ENCODE measurements at regions not wholly inside any gene's neighbourhood (a gene's known extent, or its start where the extent isn't known, plus 50 kb on each side); places are given as distances from the start of the nearest gene placed in this dataset.

DNA sequence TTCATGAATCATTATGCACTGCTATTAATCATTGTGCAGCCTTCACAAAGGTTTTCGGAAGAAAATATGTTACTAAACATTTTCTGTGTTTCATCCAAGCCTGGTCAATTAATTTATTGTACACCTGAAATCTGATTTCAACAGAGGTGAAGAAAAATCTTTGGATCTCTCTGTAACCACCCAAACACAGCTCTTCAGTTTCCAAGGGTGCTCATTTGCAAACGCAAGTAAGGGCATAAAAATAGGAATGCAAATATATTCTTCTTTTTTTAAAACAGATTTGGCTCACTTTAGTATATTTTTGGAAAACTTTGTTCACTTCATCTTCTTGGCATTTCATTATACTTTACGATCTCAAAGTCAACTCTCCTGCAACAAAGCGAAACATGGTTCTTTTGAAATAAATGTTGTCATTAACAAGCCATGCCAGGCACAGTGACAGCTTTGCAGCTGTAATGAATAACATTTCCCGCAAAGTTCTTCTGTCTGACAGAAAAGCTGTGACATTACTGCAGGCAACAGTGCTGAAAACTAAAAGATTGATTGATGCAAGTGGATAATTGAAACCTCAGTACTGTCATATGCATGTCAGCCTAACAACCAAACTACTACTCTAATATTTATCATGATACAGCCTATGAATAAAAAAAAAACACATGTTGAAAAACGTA lies 348.3 kb downstream of the FRK start (continued):
- TF ChIP-seq, protein P1, sequence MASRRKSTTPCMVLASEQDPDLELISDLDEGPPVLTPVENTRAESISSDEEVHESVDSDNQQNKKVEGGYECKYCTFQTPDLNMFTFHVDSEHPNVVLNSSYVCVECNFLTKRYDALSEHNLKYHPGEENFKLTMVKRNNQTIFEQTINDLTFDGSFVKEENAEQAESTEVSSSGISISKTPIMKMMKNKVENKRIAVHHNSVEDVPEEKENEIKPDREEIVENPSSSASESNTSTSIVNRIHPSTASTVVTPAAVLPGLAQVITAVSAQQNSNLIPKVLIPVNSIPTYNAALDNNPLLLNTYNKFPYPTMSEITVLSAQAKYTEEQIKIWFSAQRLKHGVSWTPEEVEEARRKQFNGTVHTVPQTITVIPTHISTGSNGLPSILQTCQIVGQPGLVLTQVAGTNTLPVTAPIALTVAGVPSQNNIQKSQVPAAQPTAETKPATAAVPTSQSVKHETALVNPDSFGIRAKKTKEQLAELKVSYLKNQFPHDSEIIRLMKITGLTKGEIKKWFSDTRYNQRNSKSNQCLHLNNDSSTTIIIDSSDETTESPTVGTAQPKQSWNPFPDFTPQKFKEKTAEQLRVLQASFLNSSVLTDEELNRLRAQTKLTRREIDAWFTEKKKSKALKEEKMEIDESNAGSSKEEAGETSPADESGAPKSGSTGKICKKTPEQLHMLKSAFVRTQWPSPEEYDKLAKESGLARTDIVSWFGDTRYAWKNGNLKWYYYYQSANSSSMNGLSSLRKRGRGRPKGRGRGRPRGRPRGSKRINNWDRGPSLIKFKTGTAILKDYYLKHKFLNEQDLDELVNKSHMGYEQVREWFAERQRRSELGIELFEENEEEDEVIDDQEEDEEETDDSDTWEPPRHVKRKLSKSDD (conservative IDR thresholded peaks at IDR 0.05; ENCODE audit: low read length): no peak
- TF ChIP-seq RBM34 (IDR thresholded peaks at IDR 0.05; ENCODE audit: borderline replicate concordance, insufficient read depth, low read length): no peak
- TF ChIP-seq HLTF (IDR thresholded peaks at IDR 0.05): no peak
- TF ChIP-seq SAFB (IDR thresholded peaks at IDR 0.05; ENCODE audit: borderline replicate concordance, low read depth, low read length): no peak

- POLR2A ChIA-PET: interaction anchor here (0.7 kb wide), 1 partner anchor 92 kb away, joined by 3 read pairs; no protein-coding TSS in a partner anchor
- Histone ChIP-seq H3K27me3 (ENCODE audit: control insufficient read depth in 2 of 2, insufficient read depth in 2 of 2, low read length in 2 of 2) (no peaks in the 10 kb centered on the region), H3K4me3 (no peak overlapping the region), H3K4me1 (replicated peaks in 1 of 2; ENCODE audit: control insufficient read depth in 2 of 2, insufficient read depth in 2 of 2, low read length in 2 of 2) (no peaks in the 10 kb centered on the region), H3K9ac (ENCODE audit: insufficient read depth in 1 of 2, low read depth in 2 of 2, low read length in 2 of 2) (no peak overlapping the region), H2AFZ (ENCODE audit: low read depth, low read length) (no peak overlapping the region), H3K4me2 (ENCODE audit: insufficient read depth, low read length) (no peak overlapping the region), H4K20me1 (replicated peaks; ENCODE audit: control insufficient read depth, insufficient read depth, low read length) (no peaks in the 10 kb centered on the region), H3K9me1 (ENCODE audit: control insufficient read depth, insufficient read depth, low read length) (no peaks in the 10 kb centered on the region), H3K79me2 (ENCODE audit: control insufficient read depth, insufficient read depth, low read length) (no peaks in the 10 kb centered on the region), H3K27ac (ENCODE audit: extremely low read depth, low read depth, low read length) (no peak overlapping the region), H3K9me3 (replicated peaks; ENCODE audit: control insufficient read depth, insufficient read depth, low read depth, low read length) (no peaks in the 10 kb centered on the region; the same call in 1 of the 2 replicates), H3K36me3 (ENCODE audit: control insufficient read depth, insufficient read depth, low read length) (no peaks in the 10 kb centered on the region)
- in situ Hi-C loops (cut with MboI) (no loop called here), intact Hi-C loops (cut with micrococcal nuclease) (no loop called here)
- CTCF ChIA-PET (ENCODE audit: low intra/inter-chr PET ratio): no interaction called here
- 0% methylated on average over 2 of the region's 2 CpGs for whole genome bisulfite sequencing (ENCODE audit: insufficient coverage, low coverage, missing lambda C conversion rate)
- BruUV-seq (replicated peaks): no TSS peak
- no peak for TF ChIP-seq RFX1 (IDR thresholded peaks at IDR 0.05)
- TF ChIP-seq CBFB (CRISPR knock-in tag; IDR thresholded peaks at IDR 0.05): no peak
- no peak for TF ChIP-seq ZNF57 (CRISPR knock-in tag; IDR thresholded peaks at IDR 0.05)
- no peak for TF ChIP-seq C11orf30 (IDR thresholded peaks at IDR 0.05; ENCODE audit: low read depth)
- no peak for TF ChIP-seq PREB (CRISPR knock-in tag; IDR thresholded peaks at IDR 0.05)
- no peak for TF ChIP-seq ADNP (tag; IDR thresholded peaks at IDR 0.05)
- TF ChIP-seq, protein P2, sequence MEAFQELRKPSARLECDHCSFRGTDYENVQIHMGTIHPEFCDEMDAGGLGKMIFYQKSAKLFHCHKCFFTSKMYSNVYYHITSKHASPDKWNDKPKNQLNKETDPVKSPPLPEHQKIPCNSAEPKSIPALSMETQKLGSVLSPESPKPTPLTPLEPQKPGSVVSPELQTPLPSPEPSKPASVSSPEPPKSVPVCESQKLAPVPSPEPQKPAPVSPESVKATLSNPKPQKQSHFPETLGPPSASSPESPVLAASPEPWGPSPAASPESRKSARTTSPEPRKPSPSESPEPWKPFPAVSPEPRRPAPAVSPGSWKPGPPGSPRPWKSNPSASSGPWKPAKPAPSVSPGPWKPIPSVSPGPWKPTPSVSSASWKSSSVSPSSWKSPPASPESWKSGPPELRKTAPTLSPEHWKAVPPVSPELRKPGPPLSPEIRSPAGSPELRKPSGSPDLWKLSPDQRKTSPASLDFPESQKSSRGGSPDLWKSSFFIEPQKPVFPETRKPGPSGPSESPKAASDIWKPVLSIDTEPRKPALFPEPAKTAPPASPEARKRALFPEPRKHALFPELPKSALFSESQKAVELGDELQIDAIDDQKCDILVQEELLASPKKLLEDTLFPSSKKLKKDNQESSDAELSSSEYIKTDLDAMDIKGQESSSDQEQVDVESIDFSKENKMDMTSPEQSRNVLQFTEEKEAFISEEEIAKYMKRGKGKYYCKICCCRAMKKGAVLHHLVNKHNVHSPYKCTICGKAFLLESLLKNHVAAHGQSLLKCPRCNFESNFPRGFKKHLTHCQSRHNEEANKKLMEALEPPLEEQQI (IDR thresholded peaks at IDR 0.05): no peak
- no peak for TF ChIP-seq CAMTA2 (CRISPR knock-in tag; conservative IDR thresholded peaks at IDR 0.05)
- TF ChIP-seq ZNF436 (CRISPR knock-in tag; IDR thresholded peaks at IDR 0.05): no peak
- no peak for TF ChIP-seq STAT5B (CRISPR knock-in tag; IDR thresholded peaks at IDR 0.05)
- TF ChIP-seq HNRNPK (IDR thresholded peaks at IDR 0.05; ENCODE audit: low read depth, low read length, poor library complexity, severe bottlenecking): no peak
- TF ChIP-seq NR2C1 (IDR thresholded peaks at IDR 0.05): no peak
- TF ChIP-seq NR2C1 (tag; IDR thresholded peaks at IDR 0.05): no peak
- DNase-seq (ENCODE audit: extremely low read depth in 1 of 4, low spot score in 3 of 4) (no peak), ATAC-seq (no peak), FAIRE-seq (no peak)
These were observed 351.8 kb downstream of the FRK start for GRCh38 chr6:115708850-115709249.

Measured in K562 (cell line).